IMR-90 (cell line): ENCODE measurements at regions not wholly inside any gene's neighbourhood (a gene's known extent, or its start where the extent isn't known, plus 50 kb on each side); places are given as distances from the start of the nearest gene placed in this dataset.

ENCODE experiments used
- ATAC-seq: fragments of 200-7000 bp; cut with Tn5 transposase; 2 replicates; pipeline ENCODE4 v1.9.1; 2020; ENCODE audit warnings: low read depth, mild to moderate bottlenecking, moderate library complexity
- BruUV-seq: library from RNA; stranded (reverse); fragments of 400-500 nt; replicated peaks from 2 replicates; lab custom pipeline; 2021; lab: Mats Ljungman, UMichigan
- CTCF ChIA-PET: fragments of 300-600 bp; formaldehyde crosslinking; extraction: SDS; loops from one replicate; lab custom pipeline; 2021; ENCODE audit warnings: antibody characterized with exemption; lab: Yijun Ruan, JAX
- POLR2A ChIA-PET: fragments of 300-600 bp; sonication (Branson Sonifier 250); formaldehyde crosslinking; loops from one replicate; lab custom pipeline; 2022; ENCODE audit warnings: antibody characterized with exemption; ENCODE audit not compliant: unreplicated experiment; lab: Charles Lee
- DNase-seq: peaks from one replicate; pipeline ENCODE4 v3.0.0; 2013
- H2AFZ ChIP-seq: replicated peaks from 2 replicates; pipeline ENCODE3; 2013; ENCODE audit warnings: low read length, mild to moderate bottlenecking; ENCODE audit not compliant: poor library complexity
- H2AK5ac ChIP-seq: 2 replicates; pipeline ENCODE4 v1.6.1; 2013; ENCODE audit warnings: low read depth, low read length, inconsistent platforms
- H2AK9ac ChIP-seq: replicated peaks from 2 replicates; pipeline ENCODE3; 2013; ENCODE audit warnings: mild to moderate bottlenecking, low read depth, low read length, moderate library complexity; ENCODE audit not compliant: poor library complexity
- H2BK120ac ChIP-seq: 2 replicates; pipeline ENCODE4 v1.6.1; 2013; ENCODE audit warnings: low read depth, low read length, inconsistent platforms
- H2BK15ac ChIP-seq: 3 replicates; pipeline ENCODE4 v1.6.1; 2013; ENCODE audit warnings: low read depth, low read length, inconsistent platforms
- H2BK20ac ChIP-seq: 2 replicates; pipeline ENCODE4 v1.6.1; 2013; ENCODE audit warnings: low read depth, mild to moderate bottlenecking, inconsistent platforms, low read length, moderate library complexity
- H2BK5ac ChIP-seq: 2 replicates; pipeline ENCODE4 v1.6.1; 2013; ENCODE audit warnings: mild to moderate bottlenecking, low read depth, low read length, inconsistent platforms; ENCODE audit not compliant: poor library complexity, severe bottlenecking
- H3K14ac ChIP-seq: replicated peaks from 2 replicates; pipeline ENCODE4 v1.6.1; 2013; ENCODE audit warnings: low read depth, low read length, inconsistent platforms
- H3K18ac ChIP-seq: 2 replicates; pipeline ENCODE4 v1.6.1; 2013; ENCODE audit warnings: low read depth, low read length, control low read depth
- H3K23ac ChIP-seq: 2 replicates; pipeline ENCODE4 v1.6.1; 2013; ENCODE audit warnings: low read depth, low read length, inconsistent platforms
- H3K27ac ChIP-seq: 2 replicates; pipeline ENCODE4 v1.5.1; 2013; ENCODE audit warnings: mild to moderate bottlenecking, control low read depth, low read length; ENCODE audit not compliant: insufficient read depth
- H3K27me3 ChIP-seq: 2 replicates; pipeline ENCODE4 v1.6.1; 2013; ENCODE audit warnings: low read length; ENCODE audit not compliant: control insufficient read depth, insufficient read depth
- H3K36me3 ChIP-seq: 2 replicates; pipeline ENCODE4 v1.6.1; 2013; ENCODE audit warnings: low read length, mixed read lengths; ENCODE audit not compliant: control insufficient read depth, insufficient read depth
- H3K4ac ChIP-seq: 2 replicates; pipeline ENCODE4 v1.6.1; 2013; ENCODE audit warnings: low read depth, low read length, inconsistent platforms
- H3K4me1 ChIP-seq: 2 replicates; pipeline ENCODE4 v1.6.1; 2013; ENCODE audit warnings: low read length, mixed read lengths; ENCODE audit not compliant: control insufficient read depth, insufficient read depth
- H3K4me2 ChIP-seq: 2 replicates; pipeline ENCODE4 v1.6.1; 2013; ENCODE audit warnings: low read depth, mild to moderate bottlenecking, control low read depth, low read length, moderate library complexity
- H3K4me3 ChIP-seq: 2 replicates; pipeline ENCODE4 v1.5.1; 2013; ENCODE audit warnings: low read depth, mild to moderate bottlenecking, control low read depth, low read length, moderate library complexity; ENCODE audit not compliant: insufficient read depth
- H3K56ac ChIP-seq: 2 replicates; pipeline ENCODE4 v1.6.1; 2013; ENCODE audit warnings: low read length, inconsistent platforms; ENCODE audit not compliant: insufficient read depth; ENCODE audit errors: extremely low read depth
- H3K79me1 ChIP-seq, 2 experiments: 2 replicates each; pipeline ENCODE4 v1.6.1; 2013; ENCODE audit warnings: low read length in 2 of 2, inconsistent platforms in 1 of 2, low read depth in 1 of 2
- H3K9ac ChIP-seq: 2 replicates; pipeline ENCODE4 v1.6.1; 2013; ENCODE audit warnings: low read depth, low read length, control low read depth
- H3K9me1 ChIP-seq: 2 replicates; pipeline ENCODE4 v1.6.1; 2013; ENCODE audit warnings: low read length, inconsistent platforms; ENCODE audit not compliant: insufficient read depth
- H3K9me3 ChIP-seq: 2 replicates; pipeline ENCODE4 v1.6.1; 2013; ENCODE audit warnings: low read length; ENCODE audit not compliant: control insufficient read depth, insufficient read depth
- H4K20me1 ChIP-seq: 2 replicates; pipeline ENCODE4 v1.6.1; 2013; ENCODE audit warnings: low read length, inconsistent platforms; ENCODE audit not compliant: insufficient read depth
- H4K5ac ChIP-seq: 2 replicates; pipeline ENCODE4 v1.6.1; 2013; ENCODE audit warnings: mild to moderate bottlenecking, low read depth, low read length, control low read depth
- H4K8ac ChIP-seq, 2 experiments: 2 replicates each; pipeline ENCODE4 v1.6.1; 2013; ENCODE audit warnings: low read depth in 2 of 2, low read length in 2 of 2, control low read depth in 1 of 2, inconsistent platforms in 1 of 2
- H4K91ac ChIP-seq: 2 replicates; pipeline ENCODE4 v1.6.1; 2013; ENCODE audit warnings: low read depth, low read length, inconsistent platforms; ENCODE audit not compliant: insufficient read depth
- BHLHE40 ChIP-seq: fragments of 150-350 bp; IDR thresholded peaks from 2 replicates; pipeline ENCODE4 v1.6.1; 2016; ENCODE audit warnings: mild to moderate bottlenecking, low read depth, low read length
- CEBPB ChIP-seq: IDR thresholded peaks from 2 replicates; pipeline ENCODE4 v1.6.1; 2012; ENCODE audit warnings: low read depth, low read length, improper control_type of control experiment
- CHD1 ChIP-seq: IDR thresholded peaks from 2 replicates; pipeline ENCODE4 v1.6.1; 2012; ENCODE audit warnings: low read depth, low read length, improper control_type of control experiment
- FOS ChIP-seq: fragments of 150-350 bp; IDR thresholded peaks from 2 replicates; pipeline ENCODE4 v1.6.1; 2016; ENCODE audit warnings: low read depth, low read length
- POLR2A ChIP-seq: IDR thresholded peaks from 2 replicates; pipeline ENCODE4 v1.6.1; 2012; ENCODE audit warnings: mild to moderate bottlenecking, low read depth, low read length
- RCOR1 ChIP-seq: IDR thresholded peaks from 2 replicates; pipeline ENCODE4 v1.6.1; 2012; ENCODE audit warnings: mild to moderate bottlenecking, low read length, improper control_type of control experiment; ENCODE audit not compliant: insufficient replicate concordance
- RFX5 ChIP-seq: IDR thresholded peaks from 2 replicates; pipeline ENCODE4 v1.8.0; 2012; ENCODE audit warnings: low read depth, mild to moderate bottlenecking, low read length, moderate library complexity
- WGBS, 2 experiments: methylation state at CpG; one replicate each; pipeline versions ENCODE4 v1.1.5 to v1.1.7; 2013; ENCODE audit warnings: missing lambda C conversion rate in 2 of 2; ENCODE audit not compliant: insufficient read length in 1 of 2; ENCODE audit errors: extremely low coverage in 2 of 2; 5-methylcytosine and 5-hydroxymethylcytosine counted together
- dilution Hi-C: fragments of 300-500 bp; cut with HindIII; formaldehyde crosslinking; loops from one replicate; pipeline ENCODE4 v1.14.3; 2018; ENCODE audit warnings: low sequenced_read_pairs; ENCODE audit not compliant: unreplicated experiment
- in situ Hi-C: fragments of 300-500 bp; cut with MboI; formaldehyde crosslinking; loops from 3 replicates; pipeline ENCODE4 v1.14.3; 2019; ENCODE audit warnings: low sequenced_read_pairs, inconsistent platforms, mixed read lengths
- intact Hi-C: fragments of 100-400 bp; cut with micrococcal nuclease; formaldehyde crosslinking; loops from 2 replicates; pipeline ENCODE4 v1.10.0; 2022

DNA sequence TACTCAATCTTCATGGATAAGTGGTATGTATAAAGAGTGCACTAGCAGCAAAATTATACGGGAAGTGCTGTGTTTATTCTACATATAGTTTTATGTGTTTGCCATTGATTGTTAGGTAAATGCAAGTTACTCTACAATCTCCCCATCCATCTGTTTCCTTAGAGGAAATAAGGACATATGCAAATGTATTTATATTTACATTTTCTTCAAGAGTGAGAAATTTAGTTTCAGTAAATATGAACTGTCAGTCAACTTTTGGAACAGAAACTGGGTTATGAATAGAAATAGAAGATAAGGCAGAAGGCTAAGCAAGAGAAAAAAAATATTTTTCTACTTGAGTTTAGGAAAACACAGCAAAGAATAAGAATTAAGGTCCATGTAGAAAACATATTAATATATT, 176.1 kb upstream of the KLHL1 start:
- no peaks in the 10 kb centered on the region for H4K20me1 ChIP-seq
- H3K4me2 ChIP-seq: no peak overlapping the region
- H3K27ac ChIP-seq: no peak overlapping the region
- ChIA-PET POLR2A (no interaction called here), CTCF (no interaction called here)
- no peak overlapping the region for H4K5ac ChIP-seq
- no peak overlapping the region for H2BK120ac ChIP-seq
- H3K14ac ChIP-seq: no peak overlapping the region
- BruUV-seq: no TSS peak
- H2AK5ac ChIP-seq: no peak overlapping the region
- H2BK20ac ChIP-seq: no peak overlapping the region
- no peak overlapping the region for H2BK15ac ChIP-seq
- H3K4me3 ChIP-seq: no peak overlapping the region
- in situ Hi-C loops (no loop called here), dilution Hi-C loops (no loop called here), intact Hi-C loops (no loop called here)
- no CpG with 5 or more reads among the region's 1 CpG for WGBS, 2 experiments
- H4K91ac ChIP-seq: no peak overlapping the region
- no peaks in the 10 kb centered on the region for H3K9me1 ChIP-seq
- H3K56ac ChIP-seq: no peak overlapping the region
- ATAC-seq (no peak), DNase-seq (no peak)
- H3K9me3 ChIP-seq: no peaks in the 10 kb centered on the region
- H2AK9ac ChIP-seq: no peak overlapping the region
- H3K23ac ChIP-seq: no peak overlapping the region
- TF ChIP-seq POLR2A (no peak), BHLHE40 (no peak), CEBPB (no peak), CHD1 (no peak), RFX5 (no peak), RCOR1 (no peak), FOS (no peak)
- H4K8ac ChIP-seq: no peak overlapping the region
- no peak overlapping the region for H3K4ac ChIP-seq
- H3K36me3 ChIP-seq: no peaks in the 10 kb centered on the region
- no peak overlapping the region for H3K9ac ChIP-seq
- no peak overlapping the region for H2BK5ac ChIP-seq
- no peaks in the 10 kb centered on the region for H3K4me1 ChIP-seq
- H2AFZ ChIP-seq: no peak overlapping the region
- no peak overlapping the region for H3K18ac ChIP-seq
- no peaks in the 10 kb centered on the region for H3K79me1 ChIP-seq
- H3K27me3 ChIP-seq: no peaks in the 10 kb centered on the region
